ENCODE measurements at regions not wholly inside any gene's neighbourhood (a gene's known extent, or its start where the extent isn't known, plus 50 kb on each side); places are given as distances from the start of the nearest gene placed in this dataset.

DNA sequence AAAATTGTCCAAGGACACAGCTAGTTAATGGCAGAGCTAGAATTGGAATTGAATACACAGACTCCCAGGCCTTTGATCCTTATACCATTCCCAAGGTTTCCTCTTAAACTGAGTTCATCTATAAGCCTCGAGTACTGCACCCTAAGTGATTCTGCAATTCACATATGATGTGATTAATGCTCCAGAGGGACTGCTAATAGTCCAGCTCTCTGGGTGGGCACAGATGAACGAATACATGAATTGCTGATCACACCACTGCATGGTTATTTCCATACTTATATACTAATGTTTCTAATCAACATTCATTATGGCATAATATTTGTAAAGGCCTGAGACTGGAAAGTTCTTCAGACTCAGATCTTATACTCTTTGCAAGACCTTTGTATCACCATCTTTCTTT is 101.8 kb downstream of the NUFIP1 start:
- Histone ChIP-seq H3K4me1 (ENCODE audit: insufficient read depth, low read length) (no peaks in the 10 kb centered on the region), H3K36me3 (ENCODE audit: insufficient read depth, low read length) (no peaks in the 10 kb centered on the region)

DNA sequence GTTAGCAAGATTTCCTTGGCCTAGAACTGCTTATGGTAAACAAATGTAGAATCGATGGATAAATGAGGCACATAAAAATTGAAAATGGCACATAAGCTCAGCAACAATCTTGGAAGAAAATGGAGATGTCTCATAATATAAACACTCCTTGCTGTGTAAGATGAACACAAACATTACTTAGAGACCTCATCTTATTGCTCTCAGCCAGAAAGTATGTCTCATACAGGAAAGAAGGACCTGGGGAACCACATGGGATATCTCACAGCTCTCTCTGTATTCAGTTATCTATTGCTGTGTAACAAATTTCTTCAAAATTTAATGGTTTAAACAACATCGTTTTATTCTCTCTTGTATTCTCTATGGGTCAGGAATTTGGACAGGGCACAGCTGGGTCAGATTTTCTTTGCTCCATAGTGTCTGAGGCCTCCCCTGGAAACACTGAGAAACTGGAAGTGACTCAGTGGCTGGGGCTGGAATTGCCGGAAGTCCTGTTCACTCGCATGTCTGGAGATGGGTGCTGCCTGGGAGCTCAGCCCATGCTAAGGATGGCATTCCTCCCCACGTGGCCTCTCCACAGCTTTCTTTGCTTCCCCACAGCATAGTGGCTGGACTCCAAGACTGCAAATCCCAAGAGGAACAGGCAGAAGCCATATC is 105.1 kb downstream of the NUFIP1 start:
- H3K9me3 ChIP-seq (ENCODE audit: low read length), result no peaks in the 10 kb centered on the region
- no peaks in the 10 kb centered on the region for H3K4me1 ChIP-seq (ENCODE audit: insufficient read depth, low read length)
- H3K36me3 ChIP-seq (ENCODE audit: insufficient read depth, low read length), result no peaks in the 10 kb centered on the region
- H2AFZ ChIP-seq (ENCODE audit: low read depth, low read length), result no peak overlapping the region
- H3K4me3 ChIP-seq (ENCODE audit: low read length), result no peak overlapping the region
- H3K27me3 ChIP-seq (ENCODE audit: insufficient read depth, low read length), result no peaks in the 10 kb centered on the region

More for the DNA sequence above, 101.8 kb downstream of the NUFIP1 start:
- H3K9me3 ChIP-seq (ENCODE audit: low read length), result no peaks in the 10 kb centered on the region
- no peak overlapping the region for H2AFZ ChIP-seq (ENCODE audit: low read depth, low read length)
- no peak overlapping the region for H3K4me3 ChIP-seq (ENCODE audit: low read length)
- no peaks in the 10 kb centered on the region for H3K27me3 ChIP-seq (ENCODE audit: insufficient read depth, low read length)

- Histone ChIP-seq H3K9me3 (ENCODE audit: low read length) (no peaks in the 10 kb centered on the region), H3K4me3 (ENCODE audit: low read length) (no peak overlapping the region), H3K27me3 (ENCODE audit: insufficient read depth, low read length) (no peaks in the 10 kb centered on the region), H2AFZ (ENCODE audit: low read depth, low read length) (no peak overlapping the region), H3K36me3 (ENCODE audit: insufficient read depth, low read length) (no peaks in the 10 kb centered on the region), H3K4me1 (ENCODE audit: insufficient read depth, low read length) (peaks cover 2% of the 10 kb centered on the region)
Observed at GRCh38 chr13:44879452-44880058, 109.7 kb downstream of the NUFIP1 start.

- Histone ChIP-seq H3K9me3 (ENCODE audit: low read length) (peaks cover 3% of the 10 kb centered on the region), H3K4me1 (ENCODE audit: insufficient read depth, low read length) (peaks cover 2% of the 10 kb centered on the region), H3K36me3 (ENCODE audit: insufficient read depth, low read length) (no peaks in the 10 kb centered on the region), H3K27me3 (ENCODE audit: insufficient read depth, low read length) (no peaks in the 10 kb centered on the region), H3K4me3 (ENCODE audit: low read length) (no peak overlapping the region), H2AFZ (ENCODE audit: low read depth, low read length) (no peak overlapping the region)
Observed at GRCh38 chr13:44876782-44877324, 112.4 kb downstream of the NUFIP1 start.

DNA sequence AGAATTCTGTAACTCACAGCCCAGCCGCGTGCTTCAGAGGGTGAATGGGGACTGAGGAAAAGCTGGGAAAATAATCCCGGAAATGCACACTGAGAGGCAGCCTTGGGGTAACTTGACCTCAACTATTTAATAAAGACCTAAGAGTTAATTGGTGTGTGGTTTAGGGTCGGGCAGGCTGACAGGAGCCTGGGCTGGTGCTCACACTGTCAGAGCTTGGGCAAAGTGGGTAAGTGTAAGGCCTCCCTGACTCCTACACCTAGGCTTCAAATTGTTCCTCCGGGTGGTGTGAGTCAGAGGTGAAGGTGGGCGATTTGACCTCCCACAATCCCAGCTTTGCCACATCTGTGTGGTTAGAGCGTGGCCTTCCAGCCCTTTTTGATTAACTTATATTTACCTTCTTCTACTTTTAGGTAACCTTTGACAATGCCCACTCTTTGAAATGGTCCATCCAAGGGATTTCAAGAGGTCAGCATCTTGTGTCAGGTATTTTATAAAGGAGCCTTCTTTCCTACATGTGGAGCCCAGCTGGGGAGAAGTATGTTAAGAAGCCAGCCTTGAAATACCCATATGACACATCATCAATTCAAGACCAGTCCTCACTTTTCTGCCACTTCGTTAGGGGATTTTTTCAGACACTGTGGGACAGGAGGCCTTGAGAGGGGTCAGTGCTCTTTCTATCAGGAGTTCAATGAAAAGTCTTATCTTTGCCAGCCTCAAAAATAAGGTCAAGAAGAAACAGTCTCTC is 114.2 kb downstream of the NUFIP1 start:
- no peak overlapping the region for H3K4me3 ChIP-seq (ENCODE audit: low read length)
- H3K9me3 ChIP-seq (ENCODE audit: low read length), result peaks cover 3% of the 10 kb centered on the region
- no peak overlapping the region for H2AFZ ChIP-seq (ENCODE audit: low read depth, low read length)
- no peaks in the 10 kb centered on the region for H3K27me3 ChIP-seq (ENCODE audit: insufficient read depth, low read length)
- H3K4me1 ChIP-seq (ENCODE audit: insufficient read depth, low read length), result peaks cover 2% of the 10 kb centered on the region
- H3K36me3 ChIP-seq (ENCODE audit: insufficient read depth, low read length), result no peaks in the 10 kb centered on the region

GRCh38 chr13:44874176-44874575 is 115.1 kb downstream of the NUFIP1 start:
- H2AFZ ChIP-seq (ENCODE audit: low read depth, low read length), result no peak overlapping the region
- H3K36me3 ChIP-seq (ENCODE audit: insufficient read depth, low read length), result no peaks in the 10 kb centered on the region
- peaks cover 2% of the 10 kb centered on the region for H3K4me1 ChIP-seq (ENCODE audit: insufficient read depth, low read length)
- H3K27me3 ChIP-seq (ENCODE audit: insufficient read depth, low read length), result no peaks in the 10 kb centered on the region
- no peak overlapping the region for H3K4me3 ChIP-seq (ENCODE audit: low read length)
- peaks cover 3% of the 10 kb centered on the region for H3K9me3 ChIP-seq (ENCODE audit: low read length)

- Histone ChIP-seq H3K9me3 (ENCODE audit: low read length) (peaks cover 3% of the 10 kb centered on the region), H3K4me1 (ENCODE audit: insufficient read depth, low read length) (peaks cover 2% of the 10 kb centered on the region), H3K36me3 (ENCODE audit: insufficient read depth, low read length) (no peaks in the 10 kb centered on the region), H3K4me3 (ENCODE audit: low read length) (no peak overlapping the region), H2AFZ (ENCODE audit: low read depth, low read length) (no peak overlapping the region), H3K27me3 (ENCODE audit: insufficient read depth, low read length) (no peaks in the 10 kb centered on the region)
Observed at GRCh38 chr13:44873461-44873860, 115.8 kb downstream of the NUFIP1 start.

DNA sequence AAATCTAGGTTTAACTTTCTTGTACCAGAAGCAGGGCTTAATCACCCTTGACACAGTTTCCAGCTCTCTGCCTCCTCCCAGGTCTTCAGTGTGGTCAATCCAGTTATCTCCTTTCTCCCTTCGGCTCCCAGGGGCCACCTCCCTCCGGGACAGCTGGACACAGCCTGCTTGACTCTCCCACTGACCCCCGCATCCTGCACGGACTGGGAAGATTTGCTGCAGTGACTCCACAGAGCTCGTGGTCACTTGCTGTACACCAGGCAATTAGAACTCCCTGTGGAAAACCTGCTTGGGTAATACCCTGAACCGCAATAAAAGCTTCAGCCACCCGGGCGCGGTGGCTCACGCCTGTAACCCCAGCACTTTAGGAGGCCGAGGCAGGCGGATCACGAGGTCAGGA is 116.5 kb downstream of the NUFIP1 start:
- H3K9me3 ChIP-seq (ENCODE audit: low read length), result peaks cover 3% of the 10 kb centered on the region
- no peaks in the 10 kb centered on the region for H3K36me3 ChIP-seq (ENCODE audit: insufficient read depth, low read length)
- no peaks in the 10 kb centered on the region for H3K4me1 ChIP-seq (ENCODE audit: insufficient read depth, low read length)
- H3K27me3 ChIP-seq (ENCODE audit: insufficient read depth, low read length), result no peaks in the 10 kb centered on the region
- H2AFZ ChIP-seq (ENCODE audit: low read depth, low read length), result no peak overlapping the region
- no peak overlapping the region for H3K4me3 ChIP-seq (ENCODE audit: low read length)

GRCh38 chr13:44870456-44870929 is 118.8 kb downstream of the NUFIP1 start:
- Histone ChIP-seq H3K4me1 (ENCODE audit: insufficient read depth, low read length) (no peaks in the 10 kb centered on the region), H2AFZ (ENCODE audit: low read depth, low read length) (no peak overlapping the region), H3K4me3 (ENCODE audit: low read length) (no peak overlapping the region), H3K27me3 (ENCODE audit: insufficient read depth, low read length) (no peaks in the 10 kb centered on the region), H3K9me3 (ENCODE audit: low read length) (peaks cover 4% of the 10 kb centered on the region), H3K36me3 (ENCODE audit: insufficient read depth, low read length) (no peaks in the 10 kb centered on the region)

DNA sequence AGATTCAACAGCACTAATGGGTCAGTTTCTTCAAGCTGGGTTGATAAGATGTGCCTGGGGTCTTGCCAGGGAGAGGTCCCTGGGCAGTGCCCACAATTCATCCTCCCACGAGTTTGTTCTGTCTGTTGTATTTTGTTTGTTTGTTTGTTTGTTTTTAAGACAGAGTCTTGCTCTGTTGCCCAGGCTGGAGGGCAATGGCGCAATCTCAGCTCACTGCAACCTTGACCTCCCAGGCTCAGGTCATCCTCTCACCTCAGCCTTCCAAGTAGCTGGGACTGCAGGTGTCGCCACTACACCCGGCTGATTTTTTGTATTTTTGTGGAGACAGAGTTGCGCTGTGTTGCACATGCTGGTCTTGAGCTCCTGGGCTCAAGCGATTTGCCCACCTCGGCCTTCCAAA is 120.1 kb downstream of the NUFIP1 start:
- Histone ChIP-seq H3K27me3 (ENCODE audit: insufficient read depth, low read length) (no peaks in the 10 kb centered on the region), H2AFZ (ENCODE audit: low read depth, low read length) (no peak overlapping the region), H3K9me3 (ENCODE audit: low read length) (peaks cover 4% of the 10 kb centered on the region), H3K4me3 (ENCODE audit: low read length) (no peak overlapping the region), H3K36me3 (ENCODE audit: insufficient read depth, low read length) (no peaks in the 10 kb centered on the region), H3K4me1 (ENCODE audit: insufficient read depth, low read length) (no peaks in the 10 kb centered on the region)

DNA sequence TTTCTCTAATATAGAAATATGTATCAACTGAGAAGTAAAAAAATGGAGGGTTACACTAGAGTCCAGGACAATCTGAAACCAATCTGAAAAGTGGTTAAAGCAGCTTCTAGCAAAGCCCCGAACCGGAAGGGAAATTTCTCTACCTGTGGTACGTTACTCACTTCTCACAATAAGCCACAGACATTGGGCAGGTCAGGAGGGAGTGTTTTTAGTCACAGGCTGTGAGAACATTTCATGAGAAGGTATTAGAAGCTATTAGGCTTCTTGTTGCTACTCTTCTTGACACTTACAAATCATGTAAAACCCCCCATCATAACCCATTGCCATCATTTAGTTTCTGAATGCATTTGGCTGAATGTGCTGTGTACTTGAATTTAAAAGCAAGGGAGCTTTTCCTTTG is 120.9 kb downstream of the NUFIP1 start:
- Histone ChIP-seq H3K4me3 (ENCODE audit: low read length) (no peak overlapping the region), H3K27me3 (ENCODE audit: insufficient read depth, low read length) (no peaks in the 10 kb centered on the region), H3K36me3 (ENCODE audit: insufficient read depth, low read length) (no peaks in the 10 kb centered on the region), H2AFZ (ENCODE audit: low read depth, low read length) (no peak overlapping the region), H3K4me1 (ENCODE audit: insufficient read depth, low read length) (no peaks in the 10 kb centered on the region), H3K9me3 (ENCODE audit: low read length) (peaks cover 4% of the 10 kb centered on the region)

DNA sequence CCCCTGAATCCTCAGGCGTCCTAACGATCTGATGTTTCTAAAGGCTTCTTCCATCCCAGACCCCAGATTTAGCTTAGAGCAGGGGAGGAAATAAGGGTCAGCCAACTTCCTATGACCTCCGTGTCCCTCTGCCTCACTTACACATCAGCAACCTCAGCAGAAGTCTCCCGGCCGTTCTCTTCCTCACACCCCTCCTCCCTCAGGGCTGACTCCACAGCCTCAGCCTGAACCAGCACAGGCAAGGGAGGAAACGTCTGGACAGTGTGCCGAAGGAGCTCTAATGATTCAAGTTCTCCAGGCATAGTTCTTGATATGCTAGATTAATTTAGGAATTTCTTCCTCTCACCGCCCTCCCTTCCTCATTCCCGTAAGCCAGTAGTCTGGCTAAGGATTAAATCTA is 121.4 kb downstream of the NUFIP1 start:
- H2AFZ ChIP-seq (ENCODE audit: low read depth, low read length), result no peak overlapping the region
- H3K27me3 ChIP-seq (ENCODE audit: insufficient read depth, low read length), result no peaks in the 10 kb centered on the region
- no peaks in the 10 kb centered on the region for H3K4me1 ChIP-seq (ENCODE audit: insufficient read depth, low read length)
- no peaks in the 10 kb centered on the region for H3K36me3 ChIP-seq (ENCODE audit: insufficient read depth, low read length)
- H3K9me3 ChIP-seq (ENCODE audit: low read length), result peaks cover 4% of the 10 kb centered on the region
- H3K4me3 ChIP-seq (ENCODE audit: low read length), result no peak overlapping the region

- peaks cover 2% of the 10 kb centered on the region for H3K9me3 ChIP-seq (ENCODE audit: low read length)
- H3K4me1 ChIP-seq (ENCODE audit: insufficient read depth, low read length), result no peaks in the 10 kb centered on the region
Observed at GRCh38 chr13:44866411-44866911, 122.8 kb downstream of the NUFIP1 start.

More at GRCh38 chr13:44866411-44866911, 122.8 kb downstream of the NUFIP1 start:
- no peaks in the 10 kb centered on the region for H3K36me3 ChIP-seq (ENCODE audit: insufficient read depth, low read length)
- no peak overlapping the region for H2AFZ ChIP-seq (ENCODE audit: low read depth, low read length)
- no peak overlapping the region for H3K4me3 ChIP-seq (ENCODE audit: low read length)
- no peaks in the 10 kb centered on the region for H3K27me3 ChIP-seq (ENCODE audit: insufficient read depth, low read length)

Data from neuron (in vitro differentiated cells).